IMR-90 (cell line): ENCODE measurements at regions not wholly inside any gene's neighbourhood (a gene's known extent, or its start where the extent isn't known, plus 50 kb on each side); places are given as distances from the start of the nearest gene placed in this dataset.

Experiments used
- ATAC-seq: fragments of 200-7000 bp; cut with Tn5 transposase; 2 replicates; pipeline ENCODE4 v1.9.1; 2020; ENCODE audit warnings: low read depth, mild to moderate bottlenecking, moderate library complexity
- BruUV-seq: library from RNA; stranded (reverse); fragments of 400-500 nt; replicated peaks from 2 replicates; lab custom pipeline; 2021; lab: Mats Ljungman, UMichigan
- CTCF ChIA-PET: fragments of 300-600 bp; formaldehyde crosslinking; extraction: SDS; loops from one replicate; lab custom pipeline; 2021; ENCODE audit warnings: antibody characterized with exemption; lab: Yijun Ruan, JAX
- POLR2A ChIA-PET: fragments of 300-600 bp; sonication (Branson Sonifier 250); formaldehyde crosslinking; loops from one replicate; lab custom pipeline; 2022; ENCODE audit warnings: antibody characterized with exemption; ENCODE audit not compliant: unreplicated experiment; lab: Charles Lee
- DNase-seq: peaks from one replicate; pipeline ENCODE4 v3.0.0; 2013
- H2AFZ ChIP-seq: replicated peaks from 2 replicates; pipeline ENCODE3; 2013; ENCODE audit warnings: low read length, mild to moderate bottlenecking; ENCODE audit not compliant: poor library complexity
- H2AK5ac ChIP-seq: 2 replicates; pipeline ENCODE4 v1.6.1; 2013; ENCODE audit warnings: low read depth, low read length, inconsistent platforms
- H2AK9ac ChIP-seq: replicated peaks from 2 replicates; pipeline ENCODE3; 2013; ENCODE audit warnings: mild to moderate bottlenecking, low read depth, low read length, moderate library complexity; ENCODE audit not compliant: poor library complexity
- H2BK120ac ChIP-seq: 2 replicates; pipeline ENCODE4 v1.6.1; 2013; ENCODE audit warnings: low read depth, low read length, inconsistent platforms
- H2BK15ac ChIP-seq: 3 replicates; pipeline ENCODE4 v1.6.1; 2013; ENCODE audit warnings: low read depth, low read length, inconsistent platforms
- H2BK20ac ChIP-seq: 2 replicates; pipeline ENCODE4 v1.6.1; 2013; ENCODE audit warnings: low read depth, mild to moderate bottlenecking, inconsistent platforms, low read length, moderate library complexity
- H2BK5ac ChIP-seq: 2 replicates; pipeline ENCODE4 v1.6.1; 2013; ENCODE audit warnings: mild to moderate bottlenecking, low read depth, low read length, inconsistent platforms; ENCODE audit not compliant: poor library complexity, severe bottlenecking
- H3K14ac ChIP-seq: replicated peaks from 2 replicates; pipeline ENCODE4 v1.6.1; 2013; ENCODE audit warnings: low read depth, low read length, inconsistent platforms
- H3K18ac ChIP-seq: 2 replicates; pipeline ENCODE4 v1.6.1; 2013; ENCODE audit warnings: low read depth, low read length, control low read depth
- H3K23ac ChIP-seq: 2 replicates; pipeline ENCODE4 v1.6.1; 2013; ENCODE audit warnings: low read depth, low read length, inconsistent platforms
- H3K27ac ChIP-seq: 2 replicates; pipeline ENCODE4 v1.5.1; 2013; ENCODE audit warnings: mild to moderate bottlenecking, control low read depth, low read length; ENCODE audit not compliant: insufficient read depth
- H3K27me3 ChIP-seq: 2 replicates; pipeline ENCODE4 v1.6.1; 2013; ENCODE audit warnings: low read length; ENCODE audit not compliant: control insufficient read depth, insufficient read depth
- H3K36me3 ChIP-seq: 2 replicates; pipeline ENCODE4 v1.6.1; 2013; ENCODE audit warnings: low read length, mixed read lengths; ENCODE audit not compliant: control insufficient read depth, insufficient read depth
- H3K4ac ChIP-seq: 2 replicates; pipeline ENCODE4 v1.6.1; 2013; ENCODE audit warnings: low read depth, low read length, inconsistent platforms
- H3K4me1 ChIP-seq: 2 replicates; pipeline ENCODE4 v1.6.1; 2013; ENCODE audit warnings: low read length, mixed read lengths; ENCODE audit not compliant: control insufficient read depth, insufficient read depth
- H3K4me2 ChIP-seq: 2 replicates; pipeline ENCODE4 v1.6.1; 2013; ENCODE audit warnings: low read depth, mild to moderate bottlenecking, control low read depth, low read length, moderate library complexity
- H3K4me3 ChIP-seq: 2 replicates; pipeline ENCODE4 v1.5.1; 2013; ENCODE audit warnings: low read depth, mild to moderate bottlenecking, control low read depth, low read length, moderate library complexity; ENCODE audit not compliant: insufficient read depth
- H3K56ac ChIP-seq: 2 replicates; pipeline ENCODE4 v1.6.1; 2013; ENCODE audit warnings: low read length, inconsistent platforms; ENCODE audit not compliant: insufficient read depth; ENCODE audit errors: extremely low read depth
- H3K79me1 ChIP-seq, 2 experiments: 2 replicates each; pipeline ENCODE4 v1.6.1; 2013; ENCODE audit warnings: low read length in 2 of 2, inconsistent platforms in 1 of 2, low read depth in 1 of 2
- H3K9ac ChIP-seq: 2 replicates; pipeline ENCODE4 v1.6.1; 2013; ENCODE audit warnings: low read depth, low read length, control low read depth
- H3K9me1 ChIP-seq: 2 replicates; pipeline ENCODE4 v1.6.1; 2013; ENCODE audit warnings: low read length, inconsistent platforms; ENCODE audit not compliant: insufficient read depth
- H3K9me3 ChIP-seq: 2 replicates; pipeline ENCODE4 v1.6.1; 2013; ENCODE audit warnings: low read length; ENCODE audit not compliant: control insufficient read depth, insufficient read depth
- H4K20me1 ChIP-seq: 2 replicates; pipeline ENCODE4 v1.6.1; 2013; ENCODE audit warnings: low read length, inconsistent platforms; ENCODE audit not compliant: insufficient read depth
- H4K5ac ChIP-seq: 2 replicates; pipeline ENCODE4 v1.6.1; 2013; ENCODE audit warnings: mild to moderate bottlenecking, low read depth, low read length, control low read depth
- H4K8ac ChIP-seq, 2 experiments: 2 replicates each; pipeline ENCODE4 v1.6.1; 2013; ENCODE audit warnings: low read depth in 2 of 2, low read length in 2 of 2, control low read depth in 1 of 2, inconsistent platforms in 1 of 2
- H4K91ac ChIP-seq: 2 replicates; pipeline ENCODE4 v1.6.1; 2013; ENCODE audit warnings: low read depth, low read length, inconsistent platforms; ENCODE audit not compliant: insufficient read depth
- BHLHE40 ChIP-seq: fragments of 150-350 bp; IDR thresholded peaks from 2 replicates; pipeline ENCODE4 v1.6.1; 2016; ENCODE audit warnings: mild to moderate bottlenecking, low read depth, low read length
- CEBPB ChIP-seq: IDR thresholded peaks from 2 replicates; pipeline ENCODE4 v1.6.1; 2012; ENCODE audit warnings: low read depth, low read length, improper control_type of control experiment
- CHD1 ChIP-seq: IDR thresholded peaks from 2 replicates; pipeline ENCODE4 v1.6.1; 2012; ENCODE audit warnings: low read depth, low read length, improper control_type of control experiment
- FOS ChIP-seq: fragments of 150-350 bp; IDR thresholded peaks from 2 replicates; pipeline ENCODE4 v1.6.1; 2016; ENCODE audit warnings: low read depth, low read length
- MAFK ChIP-seq: IDR thresholded peaks from 2 replicates; pipeline ENCODE4 v1.6.1; 2012; ENCODE audit warnings: low read depth, low read length, improper control_type of control experiment
- MAZ ChIP-seq: IDR thresholded peaks from 2 replicates; pipeline ENCODE4 v1.6.1; 2012; ENCODE audit warnings: low read depth, mild to moderate bottlenecking, low read length, improper control_type of control experiment, moderate library complexity, borderline replicate concordance
- MXI1 ChIP-seq: IDR thresholded peaks from 2 replicates; pipeline ENCODE4 v1.6.1; 2012; ENCODE audit warnings: low read depth, mild to moderate bottlenecking, low read length, moderate library complexity, borderline replicate concordance
- NFE2L2 ChIP-seq: fragments of 150-350 bp; IDR thresholded peaks from 2 replicates; pipeline ENCODE4 v1.6.1; 2016; ENCODE audit warnings: low read depth, mild to moderate bottlenecking, low read length
- POLR2A ChIP-seq: IDR thresholded peaks from 2 replicates; pipeline ENCODE4 v1.6.1; 2012; ENCODE audit warnings: mild to moderate bottlenecking, low read depth, low read length
- RAD21 ChIP-seq: IDR thresholded peaks from 2 replicates; pipeline ENCODE4 v1.6.1; 2012; ENCODE audit warnings: low read length, improper control_type of control experiment
- RCOR1 ChIP-seq: IDR thresholded peaks from 2 replicates; pipeline ENCODE4 v1.6.1; 2012; ENCODE audit warnings: mild to moderate bottlenecking, low read length, improper control_type of control experiment; ENCODE audit not compliant: insufficient replicate concordance
- RFX5 ChIP-seq: IDR thresholded peaks from 2 replicates; pipeline ENCODE4 v1.8.0; 2012; ENCODE audit warnings: low read depth, mild to moderate bottlenecking, low read length, moderate library complexity
- SMC3 ChIP-seq: fragments of 150-350 bp; IDR thresholded peaks from 2 replicates; pipeline ENCODE4 v1.6.1; 2016; ENCODE audit warnings: low read depth, mild to moderate bottlenecking, antibody characterized with exemption, low read length, moderate library complexity
- USF2 ChIP-seq: fragments of 150-350 bp; IDR thresholded peaks from 2 replicates; pipeline ENCODE4 v1.6.1; 2017; ENCODE audit warnings: mild to moderate bottlenecking, antibody characterized with exemption, low read length, low read depth
- WGBS, 2 experiments: methylation state at CpG; one replicate each; pipeline versions ENCODE4 v1.1.5 to v1.1.7; 2013; ENCODE audit warnings: missing lambda C conversion rate in 2 of 2; ENCODE audit not compliant: insufficient read length in 1 of 2; ENCODE audit errors: extremely low coverage in 2 of 2; 5-methylcytosine and 5-hydroxymethylcytosine counted together
- dilution Hi-C: fragments of 300-500 bp; cut with HindIII; formaldehyde crosslinking; loops from one replicate; pipeline ENCODE4 v1.14.3; 2018; ENCODE audit warnings: low sequenced_read_pairs; ENCODE audit not compliant: unreplicated experiment
- in situ Hi-C: fragments of 300-500 bp; cut with MboI; formaldehyde crosslinking; loops from 3 replicates; pipeline ENCODE4 v1.14.3; 2019; ENCODE audit warnings: low sequenced_read_pairs, inconsistent platforms, mixed read lengths
- intact Hi-C: fragments of 100-400 bp; cut with micrococcal nuclease; formaldehyde crosslinking; loops from 2 replicates; pipeline ENCODE4 v1.10.0; 2022
- TF ChIP-seq, protein P1 (sequence below): conservative IDR thresholded peaks from 2 replicates; pipeline ENCODE4 v1.5.1; 2012; ENCODE audit warnings: mild to moderate bottlenecking, low read depth, low read length, improper control_type of control experiment
- TF ChIP-seq, protein P2 (sequence below): fragments of 150-350 bp; IDR thresholded peaks from 2 replicates; pipeline ENCODE4 v1.6.1; 2016; ENCODE audit warnings: low read depth, mild to moderate bottlenecking, low read length, moderate library complexity, borderline replicate concordance

DNA sequence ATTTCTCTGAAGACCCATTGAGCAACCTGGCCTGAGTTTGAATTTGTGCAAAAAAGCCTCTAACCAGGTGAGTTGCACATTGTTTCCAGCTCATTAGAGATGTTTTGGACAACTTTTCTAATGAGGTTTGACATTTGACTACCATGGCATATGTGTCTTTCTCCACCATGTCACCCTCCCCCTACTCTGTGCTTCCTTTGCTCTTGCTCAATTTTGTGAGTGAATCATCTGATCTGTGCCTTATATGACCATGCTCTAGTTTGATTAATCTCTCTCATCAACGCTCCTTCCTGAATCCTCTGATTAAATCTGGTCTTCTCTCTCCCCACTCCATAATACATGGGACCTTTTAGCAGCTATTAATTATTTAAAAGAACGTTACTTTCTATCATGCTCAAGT, 144.8 kb upstream of the SAMSN1 start:
- no peaks in the 10 kb centered on the region for H3K36me3 ChIP-seq
- no peak overlapping the region for H3K18ac ChIP-seq
- intact Hi-C loops = no loop called here
- CTCF ChIA-PET = no interaction called here
- DNase-seq = no peak
- H2BK15ac ChIP-seq = no peak overlapping the region
- H2AK9ac ChIP-seq = no peak overlapping the region
- H3K4me2 ChIP-seq = no peak overlapping the region
- H3K79me1 ChIP-seq = no peaks in the 10 kb centered on the region
- no peak overlapping the region for H2AK5ac ChIP-seq
- no peak overlapping the region for H4K8ac ChIP-seq
- H3K56ac ChIP-seq = no peak overlapping the region
- no peak overlapping the region for H3K27ac ChIP-seq
- TF ChIP-seq RAD21 (no peak), NFE2L2 (no peak), SMC3 (no peak), MAFK (no peak), BHLHE40 (no peak), CEBPB (no peak), FOS (no peak), MXI1 (no peak), RCOR1 (no peak), MAZ (no peak), CHD1 (no peak), RFX5 (no peak), USF2 (no peak), POLR2A (no peak)
- TF ChIP-seq, protein P1, sequence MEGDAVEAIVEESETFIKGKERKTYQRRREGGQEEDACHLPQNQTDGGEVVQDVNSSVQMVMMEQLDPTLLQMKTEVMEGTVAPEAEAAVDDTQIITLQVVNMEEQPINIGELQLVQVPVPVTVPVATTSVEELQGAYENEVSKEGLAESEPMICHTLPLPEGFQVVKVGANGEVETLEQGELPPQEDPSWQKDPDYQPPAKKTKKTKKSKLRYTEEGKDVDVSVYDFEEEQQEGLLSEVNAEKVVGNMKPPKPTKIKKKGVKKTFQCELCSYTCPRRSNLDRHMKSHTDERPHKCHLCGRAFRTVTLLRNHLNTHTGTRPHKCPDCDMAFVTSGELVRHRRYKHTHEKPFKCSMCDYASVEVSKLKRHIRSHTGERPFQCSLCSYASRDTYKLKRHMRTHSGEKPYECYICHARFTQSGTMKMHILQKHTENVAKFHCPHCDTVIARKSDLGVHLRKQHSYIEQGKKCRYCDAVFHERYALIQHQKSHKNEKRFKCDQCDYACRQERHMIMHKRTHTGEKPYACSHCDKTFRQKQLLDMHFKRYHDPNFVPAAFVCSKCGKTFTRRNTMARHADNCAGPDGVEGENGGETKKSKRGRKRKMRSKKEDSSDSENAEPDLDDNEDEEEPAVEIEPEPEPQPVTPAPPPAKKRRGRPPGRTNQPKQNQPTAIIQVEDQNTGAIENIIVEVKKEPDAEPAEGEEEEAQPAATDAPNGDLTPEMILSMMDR = no peak
- TF ChIP-seq, protein P2, sequence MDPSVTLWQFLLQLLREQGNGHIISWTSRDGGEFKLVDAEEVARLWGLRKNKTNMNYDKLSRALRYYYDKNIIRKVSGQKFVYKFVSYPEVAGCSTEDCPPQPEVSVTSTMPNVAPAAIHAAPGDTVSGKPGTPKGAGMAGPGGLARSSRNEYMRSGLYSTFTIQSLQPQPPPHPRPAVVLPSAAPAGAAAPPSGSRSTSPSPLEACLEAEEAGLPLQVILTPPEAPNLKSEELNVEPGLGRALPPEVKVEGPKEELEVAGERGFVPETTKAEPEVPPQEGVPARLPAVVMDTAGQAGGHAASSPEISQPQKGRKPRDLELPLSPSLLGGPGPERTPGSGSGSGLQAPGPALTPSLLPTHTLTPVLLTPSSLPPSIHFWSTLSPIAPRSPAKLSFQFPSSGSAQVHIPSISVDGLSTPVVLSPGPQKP = no peak
- no peak overlapping the region for H3K23ac ChIP-seq
- BruUV-seq = no TSS peak
- H3K9ac ChIP-seq = no peak overlapping the region
- H3K9me3 ChIP-seq = no peaks in the 10 kb centered on the region
- H4K20me1 ChIP-seq = no peaks in the 10 kb centered on the region
- no peaks in the 10 kb centered on the region for H3K4me1 ChIP-seq
- H2BK20ac ChIP-seq = no peak overlapping the region
- no peak overlapping the region for H4K91ac ChIP-seq
- H2AFZ ChIP-seq = no peak overlapping the region
- no peak overlapping the region for H3K4ac ChIP-seq
- H4K5ac ChIP-seq = no peak overlapping the region
- in situ Hi-C loops = no loop called here
- no peaks in the 10 kb centered on the region for H3K27me3 ChIP-seq
- WGBS, 2 experiments = no CpG with 5 or more reads among the region's 2 CpGs
- no peak overlapping the region for H3K4me3 ChIP-seq
- ATAC-seq = no peak
- H2BK5ac ChIP-seq = no peak overlapping the region
- no peak overlapping the region for H2BK120ac ChIP-seq
- POLR2A ChIA-PET = no interaction called here
- dilution Hi-C loops = no loop called here
- H3K14ac ChIP-seq = no peak overlapping the region
- H3K9me1 ChIP-seq = no peaks in the 10 kb centered on the region
